ENCODE measurements at regions not wholly inside any gene's neighbourhood (a gene's known extent, or its start where the extent isn't known, plus 50 kb on each side); places are given as distances from the start of the nearest gene placed in this dataset.
"Not testable (repeated sequence)": the region's sequence is repeated elsewhere in the genome, so short reads cannot be mapped to it uniquely, and the experiment has no call there.

DNA sequence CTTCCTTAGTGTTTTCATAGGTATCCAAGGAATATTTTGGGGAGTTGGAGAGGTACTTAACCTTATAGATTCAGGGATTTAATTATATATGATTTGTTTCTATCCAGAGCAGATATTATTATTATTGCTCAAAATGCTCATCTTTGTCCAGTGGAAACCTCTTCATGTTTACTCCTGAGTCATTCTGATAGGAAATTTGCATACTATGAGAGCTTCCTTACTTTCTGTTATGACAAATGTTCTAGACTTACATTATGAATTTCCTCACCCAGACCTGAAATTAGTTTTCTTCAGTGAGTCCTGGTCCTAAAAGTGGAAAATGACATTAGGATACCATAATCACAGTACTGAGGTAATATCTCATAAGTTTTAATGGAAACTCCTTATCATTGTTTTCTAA is 57.5 kb upstream of the PLPPR5 start:
- no peak for DNase-seq

DNA sequence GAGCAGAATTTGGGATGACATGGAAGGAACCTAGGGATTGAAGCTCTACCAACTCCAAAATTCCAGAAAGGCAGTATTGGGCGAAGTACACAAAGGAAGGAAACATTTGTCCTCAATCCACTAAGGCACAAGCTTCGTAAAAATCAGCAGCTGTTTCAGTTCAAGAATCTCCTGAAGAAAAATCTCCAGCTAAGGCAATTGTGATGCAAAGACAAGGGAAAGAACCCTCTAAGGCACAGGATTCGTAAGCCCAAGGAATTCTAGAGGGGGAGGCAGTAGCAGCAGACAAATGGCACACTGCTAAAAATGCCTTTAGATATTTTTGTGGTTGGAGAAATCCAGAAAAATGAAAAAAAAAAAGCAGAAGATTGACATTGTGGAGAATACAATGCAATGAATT is 64.5 kb upstream of the PLPPR5 start:
- DNase-seq, result no peak

DNA sequence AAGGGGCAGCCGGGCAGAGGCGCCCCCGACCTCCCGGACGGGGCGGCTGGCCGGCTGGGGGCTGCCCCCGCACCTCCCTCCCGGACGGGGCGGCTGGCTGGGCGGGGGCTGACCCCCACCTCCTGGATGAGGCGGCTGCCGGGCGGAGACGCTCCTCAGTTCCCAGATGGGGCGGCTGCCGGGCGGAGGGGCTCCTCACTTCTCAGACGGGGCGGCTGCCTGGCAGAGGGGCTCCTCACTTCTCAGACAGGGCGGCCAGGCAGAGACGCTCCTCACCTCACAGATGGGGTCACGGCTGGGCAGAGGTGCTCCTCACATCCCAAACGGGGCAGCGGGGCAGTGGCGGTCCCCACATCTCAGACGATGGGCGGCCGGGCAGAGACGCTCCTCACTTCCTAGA is 73.9 kb upstream of the PLPPR5 start:
- not testable (repeated sequence) for DNase-seq

DNA sequence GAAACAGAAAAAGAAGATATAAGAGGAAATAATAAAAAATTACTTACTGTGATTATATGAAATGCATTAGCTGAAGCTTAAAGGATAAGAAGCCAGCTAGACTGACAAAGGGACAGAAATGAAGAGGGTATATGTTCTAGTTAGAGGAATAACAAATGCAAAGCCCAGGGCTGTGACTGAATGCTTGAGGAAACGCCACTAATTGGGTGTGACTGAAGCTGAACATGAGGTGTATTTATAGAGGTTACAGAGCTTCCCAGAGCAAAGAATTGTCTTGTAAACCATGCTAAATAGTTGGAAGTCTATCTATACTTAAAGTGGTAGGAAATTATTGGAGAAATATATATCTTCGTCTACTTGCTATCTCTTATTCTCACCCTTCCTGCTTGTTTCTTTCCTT is 77.7 kb upstream of the PLPPR5 start:
- no peak for DNase-seq

DNA sequence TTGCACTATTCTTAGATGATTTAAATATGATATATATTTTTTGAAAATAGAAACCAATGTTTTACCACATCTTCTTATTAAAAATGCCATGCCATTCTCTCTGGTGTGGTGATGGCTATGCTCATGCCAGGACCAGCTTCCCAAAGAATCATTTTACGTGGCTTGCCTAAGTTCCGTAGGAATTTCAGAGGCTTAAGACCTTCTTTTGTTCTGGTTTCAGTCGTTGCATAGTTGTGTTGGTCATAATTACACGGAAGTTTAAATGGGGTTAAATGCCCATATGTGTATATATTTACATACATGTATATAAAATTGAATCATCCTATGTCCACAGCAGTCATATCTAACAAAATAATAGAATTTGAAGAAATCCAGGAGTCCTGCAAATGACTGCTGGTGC is 78.7 kb upstream of the PLPPR5 start:
- no peak for DNase-seq

DNA sequence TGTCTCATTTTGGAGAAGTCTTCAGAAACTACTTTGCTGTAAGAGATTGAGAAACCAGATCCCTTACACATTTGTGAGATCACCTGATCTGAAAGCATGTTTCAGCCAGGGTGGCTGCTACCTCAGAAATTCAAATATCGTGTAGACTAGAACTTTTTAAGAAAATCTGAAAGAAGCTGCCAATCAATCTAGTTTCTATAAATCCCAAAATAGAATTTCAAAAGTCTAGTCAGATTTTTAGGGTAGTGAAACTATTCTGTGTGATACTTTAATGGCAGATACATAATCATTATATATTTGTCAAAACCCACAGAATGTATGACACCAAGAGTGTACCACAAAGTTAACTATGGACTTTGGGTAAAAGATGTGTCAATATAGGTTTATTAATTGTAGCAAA is 79.9 kb upstream of the PLPPR5 start:
- DNase-seq, result no peak

DNA sequence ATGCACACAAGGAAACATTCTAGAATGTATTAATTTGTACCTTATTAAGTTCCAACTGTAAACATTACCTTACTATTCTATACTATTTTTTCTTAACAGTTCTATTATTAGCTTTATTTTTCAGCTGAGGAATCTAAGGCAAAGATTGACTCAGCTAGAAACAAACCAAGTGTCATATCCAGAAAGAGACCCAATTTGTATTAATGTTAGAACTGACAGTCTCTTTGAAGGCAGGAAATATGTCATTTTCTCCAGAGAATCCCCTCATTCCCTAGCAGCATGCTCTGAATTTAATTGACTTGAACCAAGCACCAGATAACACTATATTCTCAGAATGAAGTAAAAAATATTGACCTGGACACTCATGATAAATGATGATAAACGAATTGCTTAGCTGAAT is 81.4 kb upstream of the PLPPR5 start:
- no peak for DNase-seq

DNA sequence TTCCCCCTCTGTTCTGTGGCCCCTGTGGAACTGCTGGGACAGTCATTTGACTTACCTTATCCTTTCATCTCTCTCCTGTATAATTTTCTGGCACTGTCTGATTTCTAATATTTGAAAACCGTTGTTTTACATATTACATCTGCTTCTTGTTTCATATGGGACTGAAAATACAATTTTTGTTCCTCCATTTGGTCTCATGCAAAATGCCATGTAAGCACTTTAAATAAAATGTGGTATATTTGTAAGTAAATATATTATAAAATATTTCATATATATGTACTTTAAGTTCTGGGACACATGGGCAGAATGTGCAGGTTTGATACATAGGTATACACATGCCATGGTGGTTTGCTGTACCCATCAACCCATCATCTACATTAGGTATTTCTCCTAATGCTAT is 93.9 kb upstream of the PLPPR5 start:
- no peak for DNase-seq

DNA sequence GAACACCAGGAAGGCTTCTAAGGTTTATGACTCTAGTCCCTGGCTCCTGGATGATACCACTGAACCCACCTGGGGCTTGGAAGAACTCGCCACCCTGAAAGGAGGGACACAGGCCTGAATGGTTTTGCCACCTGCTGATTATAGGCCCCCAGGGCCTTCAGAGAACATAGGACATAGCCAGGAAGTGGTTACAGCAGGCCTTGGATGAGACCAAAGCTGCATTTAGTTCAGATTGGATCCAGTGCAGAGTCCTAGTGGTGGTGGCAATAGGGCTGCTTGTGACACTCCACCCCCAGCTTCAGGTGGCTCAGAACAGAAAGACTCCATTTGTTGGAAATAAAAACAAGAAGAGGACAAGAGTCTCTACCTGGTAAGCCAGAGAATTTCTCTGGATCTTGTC is 101.6 kb upstream of the PLPPR5 start:
- DNase-seq, result no peak

DNA sequence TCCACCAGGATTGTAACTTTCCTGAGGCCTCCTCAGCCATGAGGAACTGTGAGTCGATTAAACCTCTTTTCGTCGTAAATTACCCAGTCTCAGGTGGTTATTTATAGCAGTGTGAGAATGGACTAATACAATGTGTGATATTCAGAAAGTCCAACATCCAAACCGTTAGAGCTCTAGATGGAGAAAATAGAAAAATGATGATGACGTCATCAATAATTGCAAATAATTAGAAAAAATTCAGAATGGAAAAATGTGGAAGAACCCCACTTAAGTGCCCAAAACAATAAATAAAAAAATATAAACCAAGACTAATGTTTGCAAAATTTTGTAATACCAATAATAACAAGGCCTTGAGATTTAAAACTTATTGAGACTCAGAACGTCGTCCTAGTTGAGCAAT is 103.0 kb upstream of the PLPPR5 start:
- DNase-seq, result no peak

DNA sequence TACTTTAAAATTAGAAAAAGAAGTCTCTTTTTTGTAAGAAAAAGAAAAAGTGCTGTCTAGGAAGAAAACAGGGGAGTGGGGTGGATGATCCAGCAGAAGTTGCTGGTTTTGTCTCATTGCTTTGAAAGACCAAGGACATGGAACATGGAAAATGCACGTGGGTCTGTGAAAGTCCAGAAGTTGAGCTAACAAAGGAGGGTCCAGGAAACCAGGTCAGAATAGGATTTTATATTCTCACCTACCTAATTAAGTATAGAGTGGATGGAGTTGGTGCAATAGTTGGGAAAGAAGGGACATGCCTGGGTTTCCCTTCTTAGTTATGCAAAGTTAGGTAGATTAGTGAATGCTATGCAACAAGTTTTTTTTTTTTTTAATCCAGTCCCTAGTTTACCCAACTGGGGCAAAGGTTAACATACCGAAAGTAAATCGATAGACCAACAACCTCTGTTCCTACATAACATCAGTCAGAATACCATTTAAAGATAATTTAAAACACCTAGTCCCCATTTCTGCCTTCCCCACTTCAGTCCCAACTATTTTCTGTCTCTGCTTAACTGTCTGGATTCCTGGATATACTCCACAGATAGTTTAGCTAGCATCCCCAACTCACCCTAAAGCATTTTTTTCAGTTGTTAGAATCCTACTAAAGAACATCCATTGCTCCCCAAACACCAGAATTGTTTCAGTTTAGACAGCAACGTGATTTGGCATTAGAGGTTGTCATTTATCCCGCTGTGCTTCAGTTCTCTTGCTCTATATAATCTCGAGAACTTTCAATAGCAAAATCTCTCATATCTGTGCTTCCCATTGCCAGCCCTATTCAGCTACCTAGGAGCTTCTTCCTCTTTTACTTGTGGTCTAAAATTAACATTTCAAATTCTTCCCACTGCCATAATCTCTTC is 105.7 kb upstream of the PLPPR5 start:
- DNase-seq, result no peak

DNA sequence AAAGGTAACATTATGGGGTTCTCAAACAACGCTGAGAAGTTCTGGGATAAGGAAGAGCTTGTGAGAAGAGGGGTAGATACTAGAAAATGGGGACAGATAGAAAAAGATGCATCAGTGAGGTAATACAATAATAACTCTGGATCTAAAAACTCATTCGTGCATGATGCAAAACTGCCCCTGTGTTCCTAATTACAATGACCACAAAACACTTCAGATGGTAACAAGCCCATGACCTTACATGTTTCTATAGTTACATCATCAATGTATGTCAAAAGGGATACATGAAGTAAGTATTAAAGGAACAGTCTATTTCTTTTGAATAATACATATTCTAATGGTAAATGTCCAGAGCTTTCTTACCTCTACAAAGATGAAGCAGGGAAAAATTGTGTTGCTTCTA is 110.6 kb upstream of the PLPPR5 start:
- no peak for DNase-seq

DNA sequence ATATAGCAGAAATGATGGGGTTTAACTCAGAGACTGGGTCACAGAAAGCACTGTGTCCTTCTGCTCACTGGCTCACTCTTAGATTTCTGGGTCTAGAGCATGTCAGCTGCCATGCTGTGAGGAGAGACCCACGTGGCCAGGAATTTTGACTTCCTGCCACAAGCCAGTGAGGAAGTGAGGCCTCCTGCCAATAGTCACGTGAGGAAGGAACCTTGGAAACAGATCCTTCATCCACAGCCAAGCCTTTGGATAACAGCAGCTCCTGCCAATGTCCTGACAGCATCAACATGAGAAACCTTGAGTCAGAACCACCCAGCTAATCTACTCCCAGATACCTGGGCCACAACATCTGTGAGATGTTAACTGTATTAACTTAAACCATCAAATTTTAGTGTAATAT is 114.5 kb upstream of the PLPPR5 start:
- DNase-seq, result no peak

DNA sequence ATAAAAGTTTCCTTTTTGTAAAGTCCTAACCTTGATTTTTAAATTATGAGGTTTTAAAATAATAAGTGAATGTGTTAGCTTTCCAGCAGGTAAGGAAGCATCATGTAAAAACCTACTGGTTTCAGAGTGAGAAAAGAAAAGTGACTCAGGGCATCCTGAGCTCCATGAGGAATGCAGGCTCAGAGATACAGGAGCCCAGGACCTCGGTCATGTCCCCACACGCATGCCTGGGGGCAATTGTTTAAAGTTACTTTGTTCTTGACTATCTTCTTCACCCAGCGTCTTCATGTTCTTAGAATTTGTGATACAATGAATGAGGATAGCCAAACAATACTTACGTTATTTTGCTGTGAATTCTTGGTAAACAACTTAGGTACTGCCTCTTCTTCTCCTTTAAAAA is 117.4 kb upstream of the PLPPR5 start:
- DNase-seq, result no peak

DNA sequence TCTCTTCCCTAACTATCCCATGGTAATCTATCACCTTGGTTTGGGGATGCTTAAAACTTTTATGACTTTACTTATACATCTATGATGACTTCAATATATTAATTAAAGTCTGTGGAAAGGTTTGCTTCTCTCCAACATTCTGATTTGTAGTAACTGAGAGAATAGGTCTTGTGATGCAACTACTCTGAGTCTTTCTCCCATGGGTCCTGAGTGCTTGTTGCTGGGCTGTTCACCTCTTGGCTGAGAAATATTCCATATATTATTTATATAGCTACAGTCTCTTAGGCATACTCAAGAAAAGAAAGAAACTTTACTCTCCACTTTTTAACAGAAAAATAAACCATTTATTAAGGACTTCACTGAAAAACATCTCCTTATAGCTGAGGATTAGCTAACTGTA is 119.3 kb upstream of the PLPPR5 start:
- no peak for DNase-seq

DNA sequence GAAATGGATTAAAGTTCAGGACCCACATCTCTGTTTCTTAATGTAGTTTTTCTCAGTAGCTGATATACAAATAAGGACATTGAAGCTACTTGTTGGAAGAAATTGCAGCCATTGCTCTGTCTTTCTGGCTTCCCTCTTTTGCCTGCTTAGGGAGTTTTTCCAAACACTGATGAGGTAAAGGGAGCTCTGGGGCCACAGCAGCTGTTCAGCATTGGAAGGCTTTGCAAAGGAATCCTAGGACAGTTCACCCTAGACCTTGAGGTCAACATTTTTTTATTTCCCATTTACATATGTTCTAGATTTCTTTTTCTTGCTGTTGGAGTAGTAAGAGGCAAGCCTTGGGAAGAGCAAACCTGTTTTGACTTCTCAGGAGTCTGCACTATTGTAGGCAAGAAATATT is 126.9 kb upstream of the PLPPR5 start:
- no peak for DNase-seq

DNA sequence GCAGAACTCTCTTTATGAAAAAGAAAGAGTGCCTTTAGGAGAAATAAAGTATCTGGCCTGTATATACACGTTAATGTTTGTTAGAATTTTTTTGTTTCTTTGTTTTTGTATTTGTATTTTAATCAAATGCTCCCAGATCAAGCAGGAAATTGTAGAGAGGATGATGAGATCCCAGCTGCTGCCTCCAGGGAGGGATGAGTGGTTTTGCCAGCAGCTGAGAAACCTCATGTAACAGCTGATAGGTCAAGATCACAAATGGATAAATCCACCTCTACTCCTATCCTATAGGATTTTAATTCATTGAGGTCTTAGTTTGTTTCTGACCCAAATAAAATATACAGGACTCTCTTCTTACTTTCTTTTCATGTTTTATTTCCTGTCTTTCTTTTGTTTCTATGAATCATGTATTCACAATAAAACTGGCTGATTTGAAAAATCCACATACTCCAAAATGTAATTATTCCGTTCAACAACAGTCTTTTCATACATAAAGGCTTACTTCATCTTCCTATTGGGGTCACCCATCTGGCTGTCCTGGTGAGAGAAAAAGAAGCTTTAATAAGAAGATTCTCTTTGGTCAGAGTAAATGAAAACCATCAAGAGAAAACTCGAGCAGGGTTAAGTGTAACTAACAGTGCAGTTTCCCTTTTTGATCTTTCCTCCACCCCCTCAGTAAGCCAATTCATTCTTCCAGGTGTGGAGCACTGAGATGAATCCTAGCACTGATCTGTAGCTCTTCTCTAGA is 129.3 kb upstream of the PLPPR5 start:
- DNase-seq, result no peak

DNA sequence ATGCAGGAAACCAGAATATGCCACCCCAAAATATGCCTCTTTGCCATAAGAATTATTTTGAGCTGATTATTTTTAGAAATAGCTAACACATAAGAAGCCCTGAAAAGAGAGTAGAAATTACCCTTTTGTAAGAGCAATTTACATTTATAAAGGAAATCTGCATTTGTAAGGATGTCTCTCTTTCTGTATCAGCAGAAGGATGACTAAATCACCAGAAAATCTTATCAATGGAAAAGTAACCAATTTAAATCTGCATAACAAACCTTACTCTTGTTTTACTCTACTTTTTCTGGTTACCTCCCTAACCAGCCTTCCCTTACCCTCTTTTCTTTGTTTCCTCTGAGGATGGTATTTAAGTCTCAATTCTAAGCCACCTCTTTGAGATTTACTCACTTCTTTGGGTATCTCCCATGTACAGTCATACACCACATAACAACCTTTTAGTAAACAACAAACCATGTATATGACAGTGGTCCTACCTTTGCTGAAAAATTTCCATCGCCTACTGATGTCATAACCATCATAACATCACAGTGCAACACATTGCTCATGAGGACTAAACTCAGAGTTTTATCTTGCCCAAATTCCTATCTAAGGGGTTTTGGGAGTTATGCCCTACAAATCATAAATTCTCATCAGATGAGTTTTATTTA is 126.6 kb upstream of the PLPPR4 start:
- DNase-seq, result no peak

DNA sequence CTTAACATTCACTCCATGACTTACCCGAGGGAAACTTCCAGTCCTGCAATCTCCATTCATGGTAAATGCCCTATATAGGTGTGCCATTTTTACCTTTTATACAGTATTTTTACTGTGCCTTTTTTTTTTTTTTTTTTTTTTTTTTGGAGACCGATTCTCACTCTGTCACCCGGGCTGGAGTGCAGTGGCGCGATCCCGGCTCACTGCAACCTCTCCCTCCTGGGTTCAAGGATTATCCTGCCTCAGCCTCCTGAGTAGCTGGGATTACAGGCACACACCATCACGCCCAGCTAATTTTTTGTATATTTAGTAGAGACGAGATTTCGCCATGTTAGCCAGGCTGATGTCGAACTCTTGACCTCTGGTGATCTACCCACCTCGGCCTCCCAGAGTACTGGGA is 124.4 kb upstream of the PLPPR4 start:
- no peak for DNase-seq

DNA sequence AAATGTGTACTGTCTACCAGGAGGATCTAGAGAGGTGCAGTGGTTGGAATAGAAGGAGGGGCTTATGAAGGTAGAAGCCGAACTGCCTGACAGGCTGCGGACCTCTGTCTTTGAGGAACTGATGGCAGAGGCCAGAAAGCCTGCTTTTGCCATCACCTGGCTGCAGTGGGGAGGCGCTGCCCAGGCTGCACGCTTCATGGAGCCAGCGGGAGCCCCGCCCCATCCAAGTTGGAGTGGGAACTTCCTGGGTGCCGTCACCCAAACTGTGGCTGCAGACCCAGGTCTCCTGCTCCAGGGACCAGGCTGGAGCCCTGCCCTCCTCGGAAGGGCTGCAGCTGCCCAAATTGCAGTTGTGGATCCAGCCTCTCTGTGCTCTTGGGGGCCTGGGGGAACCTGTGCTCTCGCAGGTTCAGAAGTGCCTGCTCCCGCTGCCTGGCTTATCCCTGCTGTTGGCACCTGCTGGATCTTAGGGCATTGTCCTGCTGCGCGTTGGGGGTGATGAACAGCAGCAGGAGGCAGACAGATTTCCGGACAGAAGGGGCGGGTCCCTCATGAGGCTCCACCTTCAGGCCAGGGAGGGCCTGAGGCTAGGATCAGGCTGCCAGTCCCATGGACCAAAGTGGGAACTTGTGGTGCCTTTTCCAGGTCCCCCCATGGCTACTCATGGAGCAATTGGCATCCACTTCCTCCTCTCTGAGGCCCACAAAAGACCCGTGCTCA is 118.0 kb upstream of the PLPPR4 start:
- DNase-seq, result no peak

DNA sequence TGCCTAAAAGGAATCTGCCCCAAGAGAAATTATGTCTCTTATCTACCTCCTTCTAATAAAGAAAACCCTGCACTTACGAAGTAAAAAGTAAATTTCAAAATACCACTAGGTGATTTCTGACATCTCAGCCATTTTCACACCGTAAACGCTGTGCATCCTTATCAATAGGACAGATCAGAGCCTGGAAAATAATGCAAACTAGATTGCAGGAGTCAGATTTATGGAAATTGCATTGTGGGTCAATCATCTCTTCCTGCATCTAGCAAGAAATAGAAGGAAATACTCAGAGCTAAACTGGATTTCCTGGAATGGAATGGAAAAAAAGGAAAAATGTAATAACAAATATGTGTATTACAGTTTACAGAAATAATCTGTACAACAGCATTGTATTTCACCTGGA is 114.3 kb upstream of the PLPPR4 start:
- DNase-seq, result no peak

DNA sequence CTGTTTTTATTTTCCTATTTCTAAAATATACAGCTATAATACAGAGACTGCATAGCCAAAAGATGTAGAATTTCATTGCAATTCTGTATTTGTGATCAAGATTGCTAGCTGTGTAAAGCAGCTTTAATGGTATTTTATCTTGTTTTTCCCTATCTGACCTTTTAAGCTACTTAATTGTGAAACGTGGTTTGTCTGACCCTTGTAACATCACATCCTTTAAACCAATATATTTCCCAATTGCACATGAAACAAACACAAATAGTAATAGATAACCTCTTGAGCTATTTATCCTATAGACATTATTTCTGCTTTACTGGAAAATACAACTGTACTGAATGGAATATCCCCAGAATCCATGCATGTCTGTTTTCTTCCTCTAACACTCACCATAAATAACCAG is 112.2 kb upstream of the PLPPR4 start:
- no peak for DNase-seq

DNA sequence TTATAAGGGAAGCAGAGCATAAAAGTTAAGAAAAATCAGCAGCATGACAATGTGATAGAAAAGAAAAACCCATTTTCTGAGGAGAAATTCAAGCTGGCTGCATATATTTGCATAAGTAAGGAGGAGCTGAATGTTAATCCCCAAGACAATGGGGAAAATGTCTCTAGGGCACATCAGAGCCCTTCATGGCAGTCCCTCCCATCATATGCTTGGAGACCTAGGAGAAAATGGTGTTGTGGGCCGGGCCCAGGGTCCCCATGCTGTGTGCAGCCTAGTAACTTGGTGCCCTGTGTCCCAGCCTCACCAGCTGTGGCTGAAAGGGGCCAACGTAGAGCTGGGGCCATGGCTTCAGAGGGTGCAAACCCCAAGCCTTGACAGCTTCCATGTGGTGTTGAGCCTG is 100.6 kb upstream of the PLPPR4 start:
- no peak for DNase-seq
